ENCODE measurements at regions not wholly inside any gene's neighbourhood (a gene's known extent, or its start where the extent isn't known, plus 50 kb on each side); places are given as distances from the start of the nearest gene placed in this dataset.

DNA sequence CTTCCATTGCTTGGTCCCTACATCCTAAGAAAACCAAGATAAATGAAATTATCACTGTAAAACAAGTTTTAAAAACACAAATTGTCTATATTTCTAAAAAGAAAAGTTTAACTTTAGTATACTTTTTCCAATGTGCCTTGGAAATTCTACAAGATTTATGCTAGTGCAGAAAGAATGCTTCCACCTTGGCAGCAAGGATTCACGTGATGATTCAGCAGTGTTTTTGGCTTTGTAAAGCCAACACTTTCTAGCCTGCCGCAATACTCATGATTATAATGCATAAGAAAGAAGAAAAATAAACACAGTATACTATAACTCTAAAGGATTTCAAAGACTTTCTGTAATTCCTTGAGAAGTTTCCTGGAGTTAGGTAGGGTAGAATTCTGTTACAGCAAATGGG is 442.7 kb downstream of the TENT5A start:
- TF ChIP-seq, protein P1, sequence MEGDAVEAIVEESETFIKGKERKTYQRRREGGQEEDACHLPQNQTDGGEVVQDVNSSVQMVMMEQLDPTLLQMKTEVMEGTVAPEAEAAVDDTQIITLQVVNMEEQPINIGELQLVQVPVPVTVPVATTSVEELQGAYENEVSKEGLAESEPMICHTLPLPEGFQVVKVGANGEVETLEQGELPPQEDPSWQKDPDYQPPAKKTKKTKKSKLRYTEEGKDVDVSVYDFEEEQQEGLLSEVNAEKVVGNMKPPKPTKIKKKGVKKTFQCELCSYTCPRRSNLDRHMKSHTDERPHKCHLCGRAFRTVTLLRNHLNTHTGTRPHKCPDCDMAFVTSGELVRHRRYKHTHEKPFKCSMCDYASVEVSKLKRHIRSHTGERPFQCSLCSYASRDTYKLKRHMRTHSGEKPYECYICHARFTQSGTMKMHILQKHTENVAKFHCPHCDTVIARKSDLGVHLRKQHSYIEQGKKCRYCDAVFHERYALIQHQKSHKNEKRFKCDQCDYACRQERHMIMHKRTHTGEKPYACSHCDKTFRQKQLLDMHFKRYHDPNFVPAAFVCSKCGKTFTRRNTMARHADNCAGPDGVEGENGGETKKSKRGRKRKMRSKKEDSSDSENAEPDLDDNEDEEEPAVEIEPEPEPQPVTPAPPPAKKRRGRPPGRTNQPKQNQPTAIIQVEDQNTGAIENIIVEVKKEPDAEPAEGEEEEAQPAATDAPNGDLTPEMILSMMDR (conservative IDR thresholded peaks at IDR 0.05; ENCODE audit: low read depth in 2 of 2) = no peak
- TF ChIP-seq EZH2 (IDR thresholded peaks at IDR 0.05; ENCODE audit: low read depth, unreplicated experiment) (no peak), POLR2AphosphoS5 (IDR thresholded peaks at IDR 0.05; ENCODE audit: low read depth) (no peak), CREB1 (CRISPR knock-in tag; IDR thresholded peaks at IDR 0.05; ENCODE audit: low read depth) (no peak)
- TF ChIP-seq, protein P2, sequence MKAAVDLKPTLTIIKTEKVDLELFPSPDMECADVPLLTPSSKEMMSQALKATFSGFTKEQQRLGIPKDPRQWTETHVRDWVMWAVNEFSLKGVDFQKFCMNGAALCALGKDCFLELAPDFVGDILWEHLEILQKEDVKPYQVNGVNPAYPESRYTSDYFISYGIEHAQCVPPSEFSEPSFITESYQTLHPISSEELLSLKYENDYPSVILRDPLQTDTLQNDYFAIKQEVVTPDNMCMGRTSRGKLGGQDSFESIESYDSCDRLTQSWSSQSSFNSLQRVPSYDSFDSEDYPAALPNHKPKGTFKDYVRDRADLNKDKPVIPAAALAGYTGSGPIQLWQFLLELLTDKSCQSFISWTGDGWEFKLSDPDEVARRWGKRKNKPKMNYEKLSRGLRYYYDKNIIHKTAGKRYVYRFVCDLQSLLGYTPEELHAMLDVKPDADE (IDR thresholded peaks at IDR 0.05) = no peak

All from GM23338 (cell line).